ENCODE measurements at regions not wholly inside any gene's neighbourhood (a gene's known extent, or its start where the extent isn't known, plus 50 kb on each side); places are given as distances from the start of the nearest gene placed in this dataset.

DNA sequence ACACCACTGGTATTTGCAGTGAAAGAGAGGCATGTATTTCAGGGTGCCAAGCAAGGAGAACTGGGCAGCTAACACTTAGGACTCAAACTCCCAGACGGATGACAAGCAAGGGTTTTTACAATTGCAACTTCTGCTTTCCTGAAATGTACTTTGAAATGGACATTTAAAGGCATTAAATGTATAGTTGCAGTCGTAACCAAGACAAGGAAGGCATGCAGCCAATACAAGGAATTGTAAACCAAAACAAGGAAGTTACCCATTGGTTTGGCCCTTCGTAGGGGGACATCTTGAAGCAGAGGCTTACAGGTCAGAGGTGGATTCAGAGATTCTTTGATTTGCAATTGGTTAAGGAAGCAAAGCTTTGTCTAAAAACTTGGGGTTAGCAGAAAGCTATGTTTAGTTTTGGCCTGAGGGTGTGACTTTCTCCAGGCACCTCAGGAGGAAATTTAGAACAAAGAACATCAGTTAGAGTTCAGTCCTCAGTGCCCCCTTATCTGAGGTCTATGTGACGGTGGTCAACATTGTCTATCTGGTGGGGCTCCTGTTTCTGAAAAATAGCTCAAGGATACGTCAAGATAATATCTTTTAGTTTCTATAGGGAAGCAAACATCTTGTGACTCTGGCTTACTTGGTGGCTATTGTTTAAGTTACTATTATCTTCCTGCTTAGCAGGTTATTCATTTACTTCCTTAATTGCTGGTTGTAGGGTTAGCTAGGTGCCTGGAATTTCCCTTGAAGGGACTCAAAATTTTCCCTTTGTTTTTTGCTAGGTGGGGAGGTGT lies 266.0 kb downstream of the CD83 start:
- POLR2A ChIA-PET = interaction anchor here (0.6 kb wide), 1 partner anchor 310 kb away, joined by 5 read pairs; no protein-coding TSS in a partner anchor
- Histone ChIP-seq H2AFZ (ENCODE audit: control insufficient read depth, low read depth, low read length) (no peak overlapping the region), H3K4me1 (ENCODE audit: control insufficient read depth, insufficient read depth, low read length) (0 out of 2 replicates have a peak, but pooled peaks cover 3% of the 10 kb centered on the region), H3K4me3 (no peak overlapping the region), H4K20me1 (ENCODE audit: control insufficient read depth, insufficient read depth) (no peaks in the 10 kb centered on the region), H3K36me3 (ENCODE audit: control insufficient read depth in 2 of 2, insufficient read depth in 2 of 2, low read length in 1 of 2) (no peaks in the 10 kb centered on the region), H3K9ac (ENCODE audit: control insufficient read depth, insufficient read depth, low read length) (no peak overlapping the region), H3K4me2 (ENCODE audit: control insufficient read depth, insufficient read depth) (no peak overlapping the region), H3K79me2 (ENCODE audit: control insufficient read depth, insufficient read depth, low read length) (no peaks in the 10 kb centered on the region), H3K27ac (ENCODE audit: control insufficient read depth, insufficient read depth) (no peak overlapping the region), H3K27me3 (replicated peaks in 1 of 2; ENCODE audit: control insufficient read depth in 2 of 2, insufficient read depth in 2 of 2, low read length in 1 of 2) (no peaks in the 10 kb centered on the region), H3K9me3 (replicated peaks; ENCODE audit: control insufficient read depth, insufficient read depth, low read length) (no peaks in the 10 kb centered on the region)
- CTCF ChIA-PET = interaction anchor here (1.4 kb wide), 1 partner anchor 16 kb away, joined by 3 read pairs; no protein-coding TSS in a partner anchor
- SMC1A ChIA-PET (ENCODE audit: uncharacterized antibody, unreplicated experiment) = interaction anchor here (1.2 kb wide), 1 partner anchor 12 kb away, joined by 4 read pairs; no protein-coding TSS in a partner anchor
- no TSS peak for BruUV-seq (replicated peaks)
- TF ChIP-seq YBX1 (IDR thresholded peaks at IDR 0.05) (no peak), FOXM1 (IDR thresholded peaks at IDR 0.05; ENCODE audit: low read depth, low read length) (no peak), IKZF1 (conservative IDR thresholded peaks at IDR 0.05) (no peak), DPF2 (IDR thresholded peaks at IDR 0.05) (no peak), ESRRA (IDR thresholded peaks at IDR 0.05; ENCODE audit: low read length) (no peak), RUNX3 (IDR thresholded peaks at IDR 0.05; ENCODE audit: low read length) (no peak), IKZF2 (IDR thresholded peaks at IDR 0.05) (no peak), WRNIP1 (IDR thresholded peaks at IDR 0.05; ENCODE audit: borderline replicate concordance, low read depth, low read length) (no peak), CBX5 (IDR thresholded peaks at IDR 0.05; ENCODE audit: low read depth) (no peak)
- TF ChIP-seq, protein P1, sequence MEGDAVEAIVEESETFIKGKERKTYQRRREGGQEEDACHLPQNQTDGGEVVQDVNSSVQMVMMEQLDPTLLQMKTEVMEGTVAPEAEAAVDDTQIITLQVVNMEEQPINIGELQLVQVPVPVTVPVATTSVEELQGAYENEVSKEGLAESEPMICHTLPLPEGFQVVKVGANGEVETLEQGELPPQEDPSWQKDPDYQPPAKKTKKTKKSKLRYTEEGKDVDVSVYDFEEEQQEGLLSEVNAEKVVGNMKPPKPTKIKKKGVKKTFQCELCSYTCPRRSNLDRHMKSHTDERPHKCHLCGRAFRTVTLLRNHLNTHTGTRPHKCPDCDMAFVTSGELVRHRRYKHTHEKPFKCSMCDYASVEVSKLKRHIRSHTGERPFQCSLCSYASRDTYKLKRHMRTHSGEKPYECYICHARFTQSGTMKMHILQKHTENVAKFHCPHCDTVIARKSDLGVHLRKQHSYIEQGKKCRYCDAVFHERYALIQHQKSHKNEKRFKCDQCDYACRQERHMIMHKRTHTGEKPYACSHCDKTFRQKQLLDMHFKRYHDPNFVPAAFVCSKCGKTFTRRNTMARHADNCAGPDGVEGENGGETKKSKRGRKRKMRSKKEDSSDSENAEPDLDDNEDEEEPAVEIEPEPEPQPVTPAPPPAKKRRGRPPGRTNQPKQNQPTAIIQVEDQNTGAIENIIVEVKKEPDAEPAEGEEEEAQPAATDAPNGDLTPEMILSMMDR (IDR thresholded peaks at IDR 0.05 in 2 of 3, conservative IDR thresholded peaks at IDR 0.05 in 1 of 3; ENCODE audit: control insufficient read depth in 2 of 3, extremely low read depth in 1 of 3, insufficient read depth in 1 of 3, low read depth in 3 of 3, low read length in 3 of 3) = no peak
- TF ChIP-seq, protein P2, sequence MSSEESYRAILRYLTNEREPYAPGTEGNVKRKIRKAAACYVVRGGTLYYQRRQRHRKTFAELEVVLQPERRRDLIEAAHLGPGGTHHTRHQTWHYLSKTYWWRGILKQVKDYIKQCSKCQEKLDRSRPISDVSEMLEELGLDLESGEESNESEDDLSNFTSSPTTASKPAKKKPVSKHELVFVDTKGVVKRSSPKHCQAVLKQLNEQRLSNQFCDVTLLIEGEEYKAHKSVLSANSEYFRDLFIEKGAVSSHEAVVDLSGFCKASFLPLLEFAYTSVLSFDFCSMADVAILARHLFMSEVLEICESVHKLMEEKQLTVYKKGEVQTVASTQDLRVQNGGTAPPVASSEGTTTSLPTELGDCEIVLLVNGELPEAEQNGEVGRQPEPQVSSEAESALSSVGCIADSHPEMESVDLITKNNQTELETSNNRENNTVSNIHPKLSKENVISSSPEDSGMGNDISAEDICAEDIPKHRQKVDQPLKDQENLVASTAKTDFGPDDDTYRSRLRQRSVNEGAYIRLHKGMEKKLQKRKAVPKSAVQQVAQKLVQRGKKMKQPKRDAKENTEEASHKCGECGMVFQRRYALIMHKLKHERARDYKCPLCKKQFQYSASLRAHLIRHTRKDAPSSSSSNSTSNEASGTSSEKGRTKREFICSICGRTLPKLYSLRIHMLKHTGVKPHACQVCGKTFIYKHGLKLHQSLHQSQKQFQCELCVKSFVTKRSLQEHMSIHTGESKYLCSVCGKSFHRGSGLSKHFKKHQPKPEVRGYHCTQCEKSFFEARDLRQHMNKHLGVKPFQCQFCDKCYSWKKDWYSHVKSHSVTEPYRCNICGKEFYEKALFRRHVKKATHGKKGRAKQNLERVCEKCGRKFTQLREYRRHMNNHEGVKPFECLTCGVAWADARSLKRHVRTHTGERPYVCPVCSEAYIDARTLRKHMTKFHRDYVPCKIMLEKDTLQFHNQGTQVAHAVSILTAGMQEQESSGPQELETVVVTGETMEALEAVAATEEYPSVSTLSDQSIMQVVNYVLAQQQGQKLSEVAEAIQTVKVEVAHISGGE (CRISPR knock-in tag; IDR thresholded peaks at IDR 0.05) = no peak
- TF ChIP-seq, protein P3, sequence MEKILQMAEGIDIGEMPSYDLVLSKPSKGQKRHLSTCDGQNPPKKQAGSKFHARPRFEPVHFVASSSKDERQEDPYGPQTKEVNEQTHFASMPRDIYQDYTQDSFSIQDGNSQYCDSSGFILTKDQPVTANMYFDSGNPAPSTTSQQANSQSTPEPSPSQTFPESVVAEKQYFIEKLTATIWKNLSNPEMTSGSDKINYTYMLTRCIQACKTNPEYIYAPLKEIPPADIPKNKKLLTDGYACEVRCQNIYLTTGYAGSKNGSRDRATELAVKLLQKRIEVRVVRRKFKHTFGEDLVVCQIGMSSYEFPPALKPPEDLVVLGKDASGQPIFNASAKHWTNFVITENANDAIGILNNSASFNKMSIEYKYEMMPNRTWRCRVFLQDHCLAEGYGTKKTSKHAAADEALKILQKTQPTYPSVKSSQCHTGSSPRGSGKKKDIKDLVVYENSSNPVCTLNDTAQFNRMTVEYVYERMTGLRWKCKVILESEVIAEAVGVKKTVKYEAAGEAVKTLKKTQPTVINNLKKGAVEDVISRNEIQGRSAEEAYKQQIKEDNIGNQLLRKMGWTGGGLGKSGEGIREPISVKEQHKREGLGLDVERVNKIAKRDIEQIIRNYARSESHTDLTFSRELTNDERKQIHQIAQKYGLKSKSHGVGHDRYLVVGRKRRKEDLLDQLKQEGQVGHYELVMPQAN (conservative IDR thresholded peaks at IDR 0.05) = no peak
- FAIRE-seq (no peak), DNase-seq (ENCODE audit: low read depth, low spot score) (no peak), ATAC-seq (no peak)
- intact Hi-C loops (cut with micrococcal nuclease; ENCODE audit: unreplicated experiment) (no loop called here), in situ Hi-C loops (cut with MboI) (no loop called here)
- RAD21 ChIA-PET (ENCODE audit: unreplicated experiment) = no interaction called here
- WGBS (ENCODE audit: insufficient coverage, insufficient replicate concordance, low lambda C conversion rate, missing lambda C conversion rate) = 71% methylated on average over 5 of the region's 5 CpGs

All from GM12878 (cell line).